Loucy (cell line): ENCODE measurements at regions not wholly inside any gene's neighbourhood (a gene's known extent, or its start where the extent isn't known, plus 50 kb on each side); places are given as distances from the start of the nearest gene placed in this dataset.
"Not testable (repeated sequence)": the region's sequence is repeated elsewhere in the genome, so short reads cannot be mapped to it uniquely, and the experiment has no call there.

Source experiments
- H2AFZ ChIP-seq: fragments of 200-600 bp; sonication (generic); 2 replicates; pipeline ENCODE4 v1.6.0; 2016; ENCODE audit warnings: antibody characterized with exemption, mild to moderate bottlenecking, low read length, moderate library complexity
- H3F3A ChIP-seq: fragments of 200-600 bp; 2 replicates; pipeline ENCODE4 v1.6.0; 2016; ENCODE audit warnings: antibody characterized with exemption, low read depth, mild to moderate bottlenecking
- H3K27me3 ChIP-seq: fragments of 200-600 bp; sonication (generic); 2 replicates; pipeline ENCODE4 v1.6.1; 2014; ENCODE audit warnings: low read length, mild to moderate bottlenecking; ENCODE audit not compliant: insufficient read depth, poor library complexity, severe bottlenecking
- H3K36me3 ChIP-seq: fragments of 200-600 bp; sonication (generic); 2 replicates; pipeline ENCODE4 v1.6.1; 2016; ENCODE audit warnings: low read length; ENCODE audit not compliant: insufficient read depth
- H3K4me1 ChIP-seq: fragments of 200-600 bp; sonication (generic); 2 replicates; pipeline ENCODE4 v1.5.1; 2014; ENCODE audit warnings: low read length, mild to moderate bottlenecking; ENCODE audit not compliant: insufficient read depth, poor library complexity, severe bottlenecking
- H3K4me2 ChIP-seq: fragments of 200-600 bp; sonication (generic); 2 replicates; pipeline ENCODE4 v1.6.0; 2014; ENCODE audit warnings: antibody characterized with exemption, low read length, low read depth, mild to moderate bottlenecking; ENCODE audit not compliant: poor library complexity, severe bottlenecking
- H3K4me3 ChIP-seq: fragments of 200-600 bp; sonication (generic); 2 replicates; pipeline ENCODE4 v1.5.1; 2014; ENCODE audit warnings: low read length, mild to moderate bottlenecking, mixed read lengths; ENCODE audit not compliant: poor library complexity, severe bottlenecking
- H3K79me2 ChIP-seq: fragments of 200-600 bp; sonication (generic); 2 replicates; pipeline ENCODE4 v1.6.1; 2014; ENCODE audit warnings: low read length; ENCODE audit not compliant: insufficient read depth
- H3K9ac ChIP-seq: fragments of 200-600 bp; sonication (generic); 2 replicates; pipeline ENCODE4 v1.6.0; 2014; ENCODE audit warnings: mild to moderate bottlenecking, low read depth, low read length, moderate library complexity; ENCODE audit not compliant: poor library complexity, severe bottlenecking
- H3K9me2 ChIP-seq: fragments of 200-600 bp; sonication (generic); replicated peaks from 2 replicates; pipeline ENCODE4 v1.6.1; 2016; ENCODE audit warnings: low read depth, low read length, mixed read lengths
- H3K9me3 ChIP-seq: fragments of 200-600 bp; sonication (generic); 2 replicates; pipeline ENCODE4 v1.6.1; 2014; ENCODE audit warnings: mild to moderate bottlenecking, antibody characterized with exemption, low read length, low read depth; ENCODE audit not compliant: insufficient read depth
- H4K20me1 ChIP-seq: fragments of 200-600 bp; sonication (generic); 2 replicates; pipeline ENCODE4 v1.6.0; 2014; ENCODE audit warnings: antibody characterized with exemption, low read length, mild to moderate bottlenecking; ENCODE audit not compliant: insufficient read depth, poor library complexity, severe bottlenecking
- CTCF ChIP-seq: fragments of 200-600 bp; sonication (generic); conservative IDR thresholded peaks from 2 replicates; pipeline ENCODE4 v1.5.1; 2014; ENCODE audit warnings: mild to moderate bottlenecking, antibody characterized with exemption, low read length
- EZH2phosphoT487 ChIP-seq: fragments of 200-600 bp; IDR thresholded peaks from 2 replicates; pipeline ENCODE4 v1.6.1; 2018; ENCODE audit warnings: antibody characterized with exemption, mild to moderate bottlenecking, moderate library complexity, borderline replicate concordance

GRCh38 chrX:129347291-129347690, 176.0 kb downstream of the SMARCA1 start:
- no peak overlapping the region for H3K9ac ChIP-seq
- no peaks in the 10 kb centered on the region for H3K79me2 ChIP-seq
- no peaks in the 10 kb centered on the region for H3F3A ChIP-seq
- no peaks in the 10 kb centered on the region for H3K27me3 ChIP-seq
- H3K4me2 ChIP-seq, result no peak overlapping the region
- no peaks in the 10 kb centered on the region for H3K9me3 ChIP-seq
- no peak for TF ChIP-seq EZH2phosphoT487
- H3K4me1 ChIP-seq, result no peaks in the 10 kb centered on the region
- no peaks in the 10 kb centered on the region for H3K36me3 ChIP-seq
- H2AFZ ChIP-seq, result no peak overlapping the region
- no peak overlapping the region for H3K4me3 ChIP-seq
- no peaks in the 10 kb centered on the region for H4K20me1 ChIP-seq
- H3K9me2 ChIP-seq, result no peaks in the 10 kb centered on the region

- no peaks in the 10 kb centered on the region for H3K9me2 ChIP-seq
- no peaks in the 10 kb centered on the region for H3K79me2 ChIP-seq
- no peaks in the 10 kb centered on the region for H3K27me3 ChIP-seq
Measured at GRCh38 chrX:129346574-129346973, 176.7 kb downstream of the SMARCA1 start.

GRCh38 chrX:129337264-129337663, 186.0 kb downstream of the SMARCA1 start:
- H2AFZ ChIP-seq, H3K4me2 ChIP-seq, H3F3A ChIP-seq, H3K9me3 ChIP-seq, H3K9ac ChIP-seq, H4K20me1 ChIP-seq, H3K36me3 ChIP-seq, H3K27me3 ChIP-seq, H3K4me3 ChIP-seq, H3K9me2 ChIP-seq, H3K4me1 ChIP-seq, H3K79me2 ChIP-seq: not testable (repeated sequence)

More at GRCh38 chrX:129346574-129346973, 176.7 kb downstream of the SMARCA1 start:
- no peak overlapping the region for H3K4me3 ChIP-seq
- no peaks in the 10 kb centered on the region for H3K9me3 ChIP-seq
- TF ChIP-seq EZH2phosphoT487, result no peak
- TF ChIP-seq CTCF, result no peak
- no peak overlapping the region for H3K9ac ChIP-seq
- no peaks in the 10 kb centered on the region for H3K36me3 ChIP-seq
- no peak overlapping the region for H2AFZ ChIP-seq
- no peaks in the 10 kb centered on the region for H4K20me1 ChIP-seq
- no peaks in the 10 kb centered on the region for H3K4me1 ChIP-seq
- no peaks in the 10 kb centered on the region for H3F3A ChIP-seq
- H3K4me2 ChIP-seq, result no peak overlapping the region

GRCh38 chrX:129323115-129323514, 200.2 kb downstream of the SMARCA1 start:
- H3K9me2 ChIP-seq, result no peaks in the 10 kb centered on the region
- H3K4me1 ChIP-seq, result peaks cover 5% of the 10 kb centered on the region
- no peaks in the 10 kb centered on the region for H3K9me3 ChIP-seq
- H4K20me1 ChIP-seq, result no peaks in the 10 kb centered on the region
- peak overlapping the region; percentile 8 for H3K4me2 ChIP-seq
- no peak overlapping the region for H3K4me3 ChIP-seq
- no peak overlapping the region for H3K9ac ChIP-seq
- 0 out of 2 replicates have a peak overlapping the region, but pooled peaks have one; percentile 43 for H2AFZ ChIP-seq
- H3K79me2 ChIP-seq, result no peaks in the 10 kb centered on the region
- H3F3A ChIP-seq, result no peaks in the 10 kb centered on the region
- H3K27me3 ChIP-seq, result no peaks in the 10 kb centered on the region
- no peak for TF ChIP-seq EZH2phosphoT487
- no peaks in the 10 kb centered on the region for H3K36me3 ChIP-seq
